A673 (cell line): ENCODE measurements at regions not wholly inside any gene's neighbourhood (a gene's known extent, or its start where the extent isn't known, plus 50 kb on each side); places are given as distances from the start of the nearest gene placed in this dataset.

Source experiments
- BruUV-seq: library from RNA; stranded (reverse); fragments of 400-500 nt; replicated peaks from 2 replicates; lab custom pipeline; 2021; lab: Mats Ljungman, UMichigan
- CTCF ChIA-PET: fragments of 300-600 bp; sonication (Branson Sonifier 250); formaldehyde crosslinking; loops from one replicate; lab custom pipeline; 2022; ENCODE audit warnings: antibody characterized with exemption; lab: Charles Lee
- POLR2A ChIA-PET: fragments of 300-600 bp; sonication (Branson Sonifier 250); formaldehyde crosslinking; loops from one replicate; lab custom pipeline; 2022; ENCODE audit warnings: antibody characterized with exemption; ENCODE audit not compliant: low non-redundant PET; lab: Charles Lee
- DNase-seq: peaks from one replicate; pipeline ENCODE4 v3.0.0-alpha.2; 2015; ENCODE audit warnings: low spot score
- H3K27ac ChIP-seq: fragments of 200-600 bp; sonication (generic); 2 replicates; pipeline ENCODE4 v1.5.1; 2016; ENCODE audit warnings: mixed run types, low read depth, mild to moderate bottlenecking, mixed read lengths, antibody characterized with exemption, low read length; ENCODE audit not compliant: poor library complexity, severe bottlenecking
- H3K27me3 ChIP-seq: fragments of 200-600 bp; sonication (generic); replicated peaks from 2 replicates; pipeline ENCODE4 v1.6.1; 2017; ENCODE audit warnings: mixed run types, low read depth, mild to moderate bottlenecking, mixed read lengths, antibody characterized with exemption, low read length; ENCODE audit not compliant: insufficient read depth, poor library complexity
- H3K36me3 ChIP-seq: fragments of 200-600 bp; sonication (generic); 2 replicates; pipeline ENCODE4 v1.6.1; 2016; ENCODE audit warnings: mixed run types, mild to moderate bottlenecking, mixed read lengths, antibody characterized with exemption, low read length; ENCODE audit not compliant: insufficient read depth, poor library complexity, severe bottlenecking
- H3K4me1 ChIP-seq: fragments of 200-600 bp; sonication (generic); 2 replicates; pipeline ENCODE4 v1.6.1; 2017; ENCODE audit warnings: mixed run types, mild to moderate bottlenecking, mixed read lengths, antibody characterized with exemption, low read length; ENCODE audit not compliant: insufficient read depth, poor library complexity, severe bottlenecking
- H3K4me3 ChIP-seq: fragments of 200-600 bp; sonication (generic); 2 replicates; pipeline ENCODE4 v1.5.1; 2016; ENCODE audit warnings: low read depth, mixed run types, mild to moderate bottlenecking, mixed read lengths, low read length; ENCODE audit not compliant: poor library complexity, severe bottlenecking
- H3K9me3 ChIP-seq: fragments of 200-600 bp; sonication (generic); 2 replicates; pipeline ENCODE4 v1.6.1; 2016; ENCODE audit warnings: mixed run types, low read depth, mild to moderate bottlenecking, mixed read lengths, antibody characterized with exemption, low read length; ENCODE audit not compliant: poor library complexity, severe bottlenecking
- CTCF ChIP-seq: fragments of 300-800, 200-600 bp; sonication (generic); conservative IDR thresholded peaks from 2 replicates; pipeline ENCODE4 v1.5.1; 2017; ENCODE audit warnings: low read depth, mild to moderate bottlenecking, antibody characterized with exemption, low read length, moderate library complexity, mixed read lengths
- EZH2 ChIP-seq: fragments of 200-600 bp; sonication (generic); IDR thresholded peaks from 2 replicates; pipeline ENCODE4 v1.6.1; 2017; ENCODE audit warnings: borderline replicate concordance, low read depth, mild to moderate bottlenecking, mixed read lengths, antibody characterized with exemption, low read length; ENCODE audit not compliant: poor library complexity, severe bottlenecking
- intact Hi-C: fragments of 100-400 bp; cut with micrococcal nuclease; formaldehyde crosslinking; loops from one replicate; pipeline ENCODE4 v1.10.0; 2022; ENCODE audit not compliant: unreplicated experiment

- Histone ChIP-seq H3K36me3 (no peaks in the 10 kb centered on the region), H3K4me3 (no peak overlapping the region), H3K27me3 (no peaks in the 10 kb centered on the region), H3K27ac (no peak overlapping the region), H3K4me1 (no peaks in the 10 kb centered on the region), H3K9me3 (peaks cover 9% of the 10 kb centered on the region)
- ChIA-PET POLR2A (no interaction called here), CTCF (no interaction called here)
- no peak for DNase-seq
- no TSS peak for BruUV-seq
- intact Hi-C loops, result no loop called here
- no peak for TF ChIP-seq CTCF
- no peak for TF ChIP-seq EZH2
Observed at GRCh38 chr10:4121502-4122380, 336.7 kb upstream of the KLF6 start.

GRCh38 chr10:4120096-4120853, 335.3 kb upstream of the KLF6 start:
- no peak for TF ChIP-seq EZH2
- TF ChIP-seq CTCF, result no peak
- no peak for DNase-seq
- CTCF ChIA-PET, result no interaction called here
- peaks cover 3% of the 10 kb centered on the region for H3K9me3 ChIP-seq
- H3K27me3 ChIP-seq, result no peaks in the 10 kb centered on the region
- POLR2A ChIA-PET, result no interaction called here
- no peaks in the 10 kb centered on the region for H3K4me1 ChIP-seq
- intact Hi-C loops, result no loop called here
- BruUV-seq, result no TSS peak
- H3K27ac ChIP-seq, result no peak overlapping the region
- no peak overlapping the region for H3K4me3 ChIP-seq
- no peaks in the 10 kb centered on the region for H3K36me3 ChIP-seq

- H3K27ac ChIP-seq, result no peak overlapping the region
- H3K4me1 ChIP-seq, result no peaks in the 10 kb centered on the region
- no peaks in the 10 kb centered on the region for H3K36me3 ChIP-seq
- no peaks in the 10 kb centered on the region for H3K27me3 ChIP-seq
- intact Hi-C loops, result no loop called here
- H3K9me3 ChIP-seq, result no peaks in the 10 kb centered on the region
- ChIA-PET POLR2A (no interaction called here), CTCF (no interaction called here)
- BruUV-seq, result no TSS peak
- no peak overlapping the region for H3K4me3 ChIP-seq
- no peak for DNase-seq
- no peak for TF ChIP-seq EZH2
- no peak for TF ChIP-seq CTCF
Observed at GRCh38 chr10:4119107-4119506, 334.1 kb upstream of the KLF6 start.
